ENCODE measurements at regions not wholly inside any gene's neighbourhood (a gene's known extent, or its start where the extent isn't known, plus 50 kb on each side); places are given as distances from the start of the nearest gene placed in this dataset.

- no peak overlapping the region for H3K27ac ChIP-seq
Measured at GRCh38 chr1:214830941-214831340, 227.9 kb downstream of the CENPF start.

GRCh38 chr1:214831956-214832355, 229.0 kb downstream of the CENPF start:
- Histone ChIP-seq H3K36me3 (no peaks in the 10 kb centered on the region), H3K4me3 (no peak overlapping the region)

More at GRCh38 chr1:214830941-214831340, 227.9 kb downstream of the CENPF start:
- TF ChIP-seq CTCF (IDR thresholded peaks at IDR 0.05) (no peak), POLR2AphosphoS5 (IDR thresholded peaks at IDR 0.05) (no peak), POLR2A (IDR thresholded peaks at IDR 0.05) (no peak)
- intact Hi-C loops (cut with DNase I; ENCODE audit: low total_unique reads) = no loop called here
- Histone ChIP-seq H3K4me1 (no peaks in the 10 kb centered on the region), H3K9me3 (peaks cover 0 to 12% of the 10 kb centered on the region in 2 donors), H3K4me3 (no peak overlapping the region), H3K36me3 (no peaks in the 10 kb centered on the region), H3K27me3 (no peaks in the 10 kb centered on the region)
- DNase-seq (ENCODE audit: low spot score in 2 of 2) = no peak

GRCh38 chr1:214833178-214833756, 230.3 kb downstream of the CENPF start:
- TF ChIP-seq POLR2A (IDR thresholded peaks at IDR 0.05) = no peak
- no peak for TF ChIP-seq CTCF (IDR thresholded peaks at IDR 0.05)
- no peak for TF ChIP-seq POLR2AphosphoS5 (IDR thresholded peaks at IDR 0.05)
- intact Hi-C loops (cut with DNase I; ENCODE audit: low total_unique reads) = no loop called here
- no peaks in the 10 kb centered on the region for H3K27me3 ChIP-seq
- no peak for DNase-seq (ENCODE audit: low spot score in 2 of 2)
- H3K9me3 ChIP-seq = peaks cover 0 to 4% of the 10 kb centered on the region in 2 donors
- no peaks in the 10 kb centered on the region for H3K4me1 ChIP-seq
- H3K4me3 ChIP-seq = no peak overlapping the region
- H3K36me3 ChIP-seq = no peaks in the 10 kb centered on the region
- no peak overlapping the region for H3K27ac ChIP-seq

More at GRCh38 chr1:214831956-214832355, 229.0 kb downstream of the CENPF start:
- DNase-seq (ENCODE audit: low spot score in 2 of 2) = no peak
- intact Hi-C loops (cut with DNase I; ENCODE audit: low total_unique reads) = no loop called here
- Histone ChIP-seq H3K27me3 (no peaks in the 10 kb centered on the region), H3K4me1 (no peaks in the 10 kb centered on the region), H3K27ac (no peak overlapping the region), H3K9me3 (peaks cover 0 to 12% of the 10 kb centered on the region in 2 donors)
- TF ChIP-seq CTCF (IDR thresholded peaks at IDR 0.05) = no peak
- no peak for TF ChIP-seq POLR2AphosphoS5 (IDR thresholded peaks at IDR 0.05)
- no peak for TF ChIP-seq POLR2A (IDR thresholded peaks at IDR 0.05)

- intact Hi-C loops (cut with DNase I; ENCODE audit: low total_unique reads) = no loop called here
- H3K27ac ChIP-seq = no peak overlapping the region
- H3K9me3 ChIP-seq = no peaks in the 10 kb centered on the region
- H3K27me3 ChIP-seq = no peaks in the 10 kb centered on the region
- DNase-seq (ENCODE audit: low spot score in 2 of 2) = no peak
- H3K36me3 ChIP-seq = no peaks in the 10 kb centered on the region
- TF ChIP-seq POLR2A (IDR thresholded peaks at IDR 0.05) (no peak), POLR2AphosphoS5 (IDR thresholded peaks at IDR 0.05) (no peak), CTCF (IDR thresholded peaks at IDR 0.05) (no peak)
- no peaks in the 10 kb centered on the region for H3K4me1 ChIP-seq
- no peak overlapping the region for H3K4me3 ChIP-seq
Measured at GRCh38 chr1:214837376-214837775, 234.4 kb downstream of the CENPF start.

GRCh38 chr1:214838351-214838750, 235.4 kb downstream of the CENPF start:
- Histone ChIP-seq H3K4me3 (no peak overlapping the region), H3K9me3 (no peaks in the 10 kb centered on the region), H3K27ac (no peak overlapping the region), H3K4me1 (no peaks in the 10 kb centered on the region), H3K27me3 (no peaks in the 10 kb centered on the region), H3K36me3 (no peaks in the 10 kb centered on the region)
- no peak for DNase-seq (ENCODE audit: low spot score in 2 of 2)
- intact Hi-C loops (cut with DNase I; ENCODE audit: low total_unique reads) = no loop called here
- TF ChIP-seq POLR2AphosphoS5 (IDR thresholded peaks at IDR 0.05) (no peak), CTCF (IDR thresholded peaks at IDR 0.05) (no peak)

Data from breast epithelium (tissue), 4 donors.